ENCODE measurements at regions not wholly inside any gene's neighbourhood (a gene's known extent, or its start where the extent isn't known, plus 50 kb on each side); places are given as distances from the start of the nearest gene placed in this dataset.

DNA sequence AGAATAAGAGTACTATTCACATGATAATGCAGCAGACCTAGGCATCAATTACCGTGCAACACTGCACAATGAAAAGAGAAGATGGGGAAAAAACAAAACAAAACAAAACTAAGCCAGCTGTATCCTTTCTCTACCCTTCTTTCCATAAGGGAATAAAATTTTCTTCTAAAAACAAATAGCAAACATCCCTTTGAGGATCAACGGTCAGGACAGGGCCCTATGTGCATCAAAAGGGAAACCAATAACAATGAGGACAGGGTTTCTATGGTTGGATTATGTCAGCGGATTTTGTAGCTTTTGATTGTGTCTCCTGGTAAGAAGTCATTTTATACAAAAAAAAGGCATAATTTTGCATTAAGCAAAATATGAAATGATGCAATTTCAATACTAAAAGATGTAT lies 350.3 kb downstream of the SLC6A15 start:
- no peak overlapping the region for H3K4me3 ChIP-seq (ENCODE audit: low read depth, low read length)
- ChIA-PET CTCF (no interaction called here), POLR2A (no interaction called here)
- DNase-seq (ENCODE audit: low read depth, low spot score), result no peak
- TF ChIP-seq, protein P1, sequence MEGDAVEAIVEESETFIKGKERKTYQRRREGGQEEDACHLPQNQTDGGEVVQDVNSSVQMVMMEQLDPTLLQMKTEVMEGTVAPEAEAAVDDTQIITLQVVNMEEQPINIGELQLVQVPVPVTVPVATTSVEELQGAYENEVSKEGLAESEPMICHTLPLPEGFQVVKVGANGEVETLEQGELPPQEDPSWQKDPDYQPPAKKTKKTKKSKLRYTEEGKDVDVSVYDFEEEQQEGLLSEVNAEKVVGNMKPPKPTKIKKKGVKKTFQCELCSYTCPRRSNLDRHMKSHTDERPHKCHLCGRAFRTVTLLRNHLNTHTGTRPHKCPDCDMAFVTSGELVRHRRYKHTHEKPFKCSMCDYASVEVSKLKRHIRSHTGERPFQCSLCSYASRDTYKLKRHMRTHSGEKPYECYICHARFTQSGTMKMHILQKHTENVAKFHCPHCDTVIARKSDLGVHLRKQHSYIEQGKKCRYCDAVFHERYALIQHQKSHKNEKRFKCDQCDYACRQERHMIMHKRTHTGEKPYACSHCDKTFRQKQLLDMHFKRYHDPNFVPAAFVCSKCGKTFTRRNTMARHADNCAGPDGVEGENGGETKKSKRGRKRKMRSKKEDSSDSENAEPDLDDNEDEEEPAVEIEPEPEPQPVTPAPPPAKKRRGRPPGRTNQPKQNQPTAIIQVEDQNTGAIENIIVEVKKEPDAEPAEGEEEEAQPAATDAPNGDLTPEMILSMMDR (IDR thresholded peaks at IDR 0.05; ENCODE audit: low read depth, low read length), result no peak
- no peak overlapping the region for H3K27ac ChIP-seq (ENCODE audit: low read depth, low read length)
- H3K9me3 ChIP-seq (ENCODE audit: control insufficient read depth, insufficient read depth, low read length), result no peaks in the 10 kb centered on the region
- no peaks in the 10 kb centered on the region for H3K27me3 ChIP-seq (ENCODE audit: control insufficient read depth, insufficient read depth, low read length)

DNA sequence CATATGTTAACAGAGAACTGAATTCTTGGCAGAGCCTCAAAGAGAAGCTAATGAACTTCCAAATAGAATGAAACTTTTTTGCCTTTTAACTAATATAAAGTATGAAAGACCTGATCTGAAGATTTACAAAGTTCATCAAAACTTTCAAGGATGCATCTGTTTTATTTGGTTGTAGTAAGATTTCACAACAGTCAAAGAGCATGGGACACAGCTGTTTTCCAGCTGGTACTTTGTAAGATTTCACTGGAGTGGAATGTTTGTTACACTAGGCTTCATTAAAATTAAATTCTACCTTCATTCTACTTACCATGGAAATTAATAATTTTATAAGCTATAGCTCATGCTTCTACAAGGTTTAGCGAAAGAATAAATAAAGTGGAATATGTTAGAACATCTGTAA lies 351.2 kb downstream of the SLC6A15 start:
- no peak overlapping the region for H3K27ac ChIP-seq (ENCODE audit: low read depth, low read length)
- TF ChIP-seq, protein P1 (IDR thresholded peaks at IDR 0.05; ENCODE audit: low read depth, low read length), result no peak
- CTCF ChIA-PET, result no interaction called here
- H3K4me3 ChIP-seq (ENCODE audit: low read depth, low read length), result no peak overlapping the region
- DNase-seq (ENCODE audit: low read depth, low spot score), result no peak
- no peaks in the 10 kb centered on the region for H3K27me3 ChIP-seq (ENCODE audit: control insufficient read depth, insufficient read depth, low read length)
- POLR2A ChIA-PET, result no interaction called here
- no peaks in the 10 kb centered on the region for H3K9me3 ChIP-seq (ENCODE audit: control insufficient read depth, insufficient read depth, low read length)

DNA sequence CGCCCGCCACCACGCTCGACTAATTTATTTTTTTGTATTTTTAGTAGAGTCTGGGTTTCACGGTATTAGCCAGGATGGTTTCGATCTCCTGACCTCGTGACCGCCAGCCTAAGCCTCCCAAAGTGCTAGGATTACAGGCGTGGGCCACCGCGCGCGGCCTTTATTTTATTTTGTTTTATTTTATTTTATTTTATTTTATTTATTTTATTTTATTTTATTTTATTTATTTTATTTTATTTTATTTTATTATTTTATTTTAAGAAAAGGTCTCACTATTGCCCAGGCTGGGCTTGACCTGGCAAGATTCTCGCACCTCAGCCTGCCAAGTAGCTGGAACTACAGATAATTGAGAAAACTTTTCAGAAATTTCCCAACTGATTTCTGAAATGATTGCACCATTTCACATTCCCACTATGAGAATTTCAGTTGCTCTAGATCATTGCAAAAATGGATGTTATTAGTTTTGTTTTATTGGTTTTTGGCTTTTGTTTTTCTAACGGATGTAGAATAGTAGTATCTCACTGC lies 358.3 kb downstream of the SLC6A15 start:
- H3K4me3 ChIP-seq (ENCODE audit: low read depth, low read length), result no peak overlapping the region
- no peaks in the 10 kb centered on the region for H3K27me3 ChIP-seq (ENCODE audit: control insufficient read depth, insufficient read depth, low read length)
- H3K9me3 ChIP-seq (ENCODE audit: control insufficient read depth, insufficient read depth, low read length), result no peaks in the 10 kb centered on the region
- TF ChIP-seq, protein P1 (IDR thresholded peaks at IDR 0.05; ENCODE audit: low read depth, low read length), result no peak
- no peak overlapping the region for H3K27ac ChIP-seq (ENCODE audit: low read depth, low read length)
- DNase-seq (ENCODE audit: low read depth, low spot score), result no peak
- ChIA-PET CTCF (no interaction called here), POLR2A (no interaction called here)

DNA sequence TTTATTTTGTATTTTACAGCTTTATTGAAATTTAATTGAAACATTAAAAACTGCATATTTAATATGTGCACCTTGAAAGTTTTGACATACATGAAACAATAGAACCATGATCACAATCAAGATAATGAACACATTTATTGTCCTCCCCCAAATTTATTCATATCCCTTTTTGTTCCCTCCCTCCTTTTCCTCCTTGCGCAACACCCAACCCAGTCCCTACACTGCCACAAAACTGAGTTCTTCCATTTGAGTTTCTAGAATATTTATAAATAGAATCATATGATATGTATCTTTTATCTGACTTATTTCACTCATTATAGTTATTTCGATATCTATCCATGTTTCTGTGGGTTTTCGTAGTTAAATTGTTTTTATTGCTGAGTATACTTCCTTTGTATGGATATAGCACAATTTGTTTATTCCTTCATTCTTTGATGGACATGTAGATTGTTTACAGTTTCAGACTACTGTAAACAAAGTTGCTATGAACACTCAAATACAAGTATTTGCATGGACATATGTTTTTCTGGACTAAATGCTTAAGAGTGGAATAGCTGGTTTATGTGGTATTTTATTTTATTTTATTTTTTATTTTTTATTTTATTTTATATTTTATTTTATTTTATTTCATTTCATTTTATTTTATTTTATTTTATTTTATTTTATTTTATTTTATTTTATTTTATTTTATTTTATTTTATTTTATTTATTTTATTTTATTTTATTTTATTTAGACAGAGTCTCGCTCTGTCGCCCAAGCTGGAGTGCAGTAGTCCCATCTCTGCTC lies 359.1 kb downstream of the SLC6A15 start:
- ChIA-PET CTCF (no interaction called here), POLR2A (no interaction called here)
- no peak overlapping the region for H3K27ac ChIP-seq (ENCODE audit: low read depth, low read length)

DNA sequence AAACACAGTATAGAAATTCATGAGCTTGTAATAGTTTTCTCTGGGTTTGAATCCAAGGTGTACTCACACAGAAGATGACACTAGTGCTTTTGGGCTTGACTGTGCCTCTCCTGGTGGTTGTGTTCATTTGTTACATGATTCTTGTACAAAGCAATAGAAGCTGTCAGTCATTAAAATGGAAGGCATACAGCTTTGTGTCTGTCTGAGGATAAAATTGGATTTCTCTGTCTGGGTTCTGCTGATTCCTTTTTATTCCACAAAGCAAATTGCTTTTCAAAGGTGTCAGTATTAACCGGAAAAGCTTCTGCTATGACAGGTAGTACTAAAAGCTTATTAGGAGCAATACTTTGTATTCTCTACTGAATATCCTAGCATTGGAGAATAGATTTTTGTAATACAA lies 361.2 kb downstream of the SLC6A15 start:
- Histone ChIP-seq H3K27me3 (ENCODE audit: control insufficient read depth, insufficient read depth, low read length) (no peaks in the 10 kb centered on the region), H3K27ac (ENCODE audit: low read depth, low read length) (no peak overlapping the region), H3K4me3 (ENCODE audit: low read depth, low read length) (no peak overlapping the region), H3K9me3 (ENCODE audit: control insufficient read depth, insufficient read depth, low read length) (no peaks in the 10 kb centered on the region)
- CTCF ChIA-PET, result no interaction called here
- no peak for DNase-seq (ENCODE audit: low read depth, low spot score)
- POLR2A ChIA-PET, result no interaction called here
- TF ChIP-seq, protein P1 (IDR thresholded peaks at IDR 0.05; ENCODE audit: low read depth, low read length), result no peak

More for the DNA sequence above, 359.1 kb downstream of the SLC6A15 start:
- no peak for DNase-seq (ENCODE audit: low read depth, low spot score)
- TF ChIP-seq, protein P1 (IDR thresholded peaks at IDR 0.05; ENCODE audit: low read depth, low read length), result no peak
- Histone ChIP-seq H3K4me3 (ENCODE audit: low read depth, low read length) (no peak overlapping the region), H3K9me3 (ENCODE audit: control insufficient read depth, insufficient read depth, low read length) (no peaks in the 10 kb centered on the region), H3K27me3 (ENCODE audit: control insufficient read depth, insufficient read depth, low read length) (no peaks in the 10 kb centered on the region)

Data from AG04450 (cell line).